ENCODE measurements at regions not wholly inside any gene's neighbourhood (a gene's known extent, or its start where the extent isn't known, plus 50 kb on each side); places are given as distances from the start of the nearest gene placed in this dataset.

- Histone ChIP-seq H3K4me3 (ENCODE audit: low read length in 2 of 2) (no peak overlapping the region), H3K27ac (ENCODE audit: low read depth in 1 of 2, low read length in 2 of 2) (peak overlapping the region in 1 of 2 donors; percentile 57), H3K36me3 (ENCODE audit: control insufficient read depth in 1 of 2, insufficient read depth in 2 of 2, low read length in 1 of 2) (no peaks in the 10 kb centered on the region), H3K9me3 (ENCODE audit: control insufficient read depth, low read length) (no peaks in the 10 kb centered on the region), H3K4me1 (ENCODE audit: control insufficient read depth in 1 of 2, insufficient read depth in 2 of 2, low read length in 2 of 2) (no peaks in the 10 kb centered on the region), H3K27me3 (ENCODE audit: control insufficient read depth in 1 of 2, insufficient read depth in 2 of 2, low read length in 1 of 2) (no peaks in the 10 kb centered on the region)
- intact Hi-C loops (cut with DNase I) = loop anchor here (5.0 to 10.0 kb wide), 2 partner anchors 580 to 588 kb away; no protein-coding TSS in a partner anchor
- DNase-seq (no peak), ATAC-seq (ENCODE audit: low FRiP score) (no peak)
- WGBS, 2 donors = 93 to 97% methylated on average over 6 of the region's 6 CpGs
Observed at GRCh38 chr15:95842576-95842975, 487.9 kb upstream of the NR2F2 start.

DNA sequence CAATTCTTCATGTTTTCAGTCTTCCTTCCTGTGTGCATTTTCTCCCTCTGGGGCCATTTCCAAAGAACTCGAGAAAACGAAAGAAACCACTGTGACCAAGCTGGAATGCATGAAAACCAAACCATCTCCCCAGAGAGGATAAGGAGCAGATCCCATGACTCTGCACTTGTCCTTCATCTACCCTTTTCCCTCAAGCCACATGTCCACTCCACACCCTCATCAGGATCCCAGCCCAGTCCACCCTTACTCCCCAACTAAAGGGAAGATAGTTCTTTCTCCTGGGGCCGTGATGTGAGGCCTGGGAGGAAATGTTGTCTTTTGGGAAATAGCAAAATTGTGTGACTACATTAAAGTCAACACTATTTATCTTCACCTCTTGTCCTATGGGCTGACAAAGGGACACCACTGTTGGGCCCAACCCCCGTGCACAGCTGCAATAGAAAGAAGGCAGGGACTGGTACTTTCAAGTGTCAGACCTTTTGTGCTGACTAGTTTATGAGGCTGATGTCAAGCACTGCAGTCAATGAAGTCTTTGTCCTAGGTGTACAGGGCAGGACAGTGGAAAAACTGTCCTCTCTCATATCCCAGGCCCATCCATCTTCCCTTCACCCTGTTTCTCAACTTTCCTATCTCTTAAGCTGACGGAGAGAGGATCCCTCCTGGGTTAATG is 487.1 kb upstream of the NR2F2 start:
- no peak for ATAC-seq (ENCODE audit: low FRiP score)
- no peak for DNase-seq
- 84 to 86% methylated on average over 5 of the region's 5 CpGs for WGBS, 2 donors
- Histone ChIP-seq H3K4me1 (ENCODE audit: control insufficient read depth in 1 of 2, insufficient read depth in 2 of 2, low read length in 2 of 2) (no peaks in the 10 kb centered on the region), H3K27ac (ENCODE audit: low read depth in 1 of 2, low read length in 2 of 2) (no peak overlapping the region), H3K9me3 (ENCODE audit: control insufficient read depth, low read length) (no peaks in the 10 kb centered on the region), H3K4me3 (ENCODE audit: low read length in 2 of 2) (no peak overlapping the region), H3K36me3 (ENCODE audit: control insufficient read depth in 1 of 2, insufficient read depth in 2 of 2, low read length in 1 of 2) (no peaks in the 10 kb centered on the region), H3K27me3 (ENCODE audit: control insufficient read depth in 1 of 2, insufficient read depth in 2 of 2, low read length in 1 of 2) (no peaks in the 10 kb centered on the region)
- intact Hi-C loops (cut with DNase I) = loop anchor here (5.0 to 10.0 kb wide), 2 partner anchors 581 to 589 kb away; no protein-coding TSS in a partner anchor

GRCh38 chr15:95845862-95846515 is 484.5 kb upstream of the NR2F2 start:
- no peak overlapping the region for H3K27ac ChIP-seq (ENCODE audit: low read depth in 1 of 2, low read length in 2 of 2)
- no peaks in the 10 kb centered on the region for H3K27me3 ChIP-seq (ENCODE audit: control insufficient read depth in 1 of 2, insufficient read depth in 2 of 2, low read length in 1 of 2)
- 76 to 85% methylated on average over 13 of the region's 13 CpGs for WGBS, 2 donors
- H3K9me3 ChIP-seq (ENCODE audit: control insufficient read depth, low read length) = no peaks in the 10 kb centered on the region
- DNase-seq (peak in 1 of 2 donors; percentile 43), ATAC-seq (ENCODE audit: low FRiP score) (no peak)
- intact Hi-C loops (cut with DNase I) = loop anchor here in 1 of 2 donors (10.0 kb wide), 1 partner anchor 591 kb away; no protein-coding TSS in a partner anchor
- no peaks in the 10 kb centered on the region for H3K4me1 ChIP-seq (ENCODE audit: control insufficient read depth in 1 of 2, insufficient read depth in 2 of 2, low read length in 2 of 2)
- no peak overlapping the region for H3K4me3 ChIP-seq (ENCODE audit: low read length in 2 of 2)
- H3K36me3 ChIP-seq (ENCODE audit: control insufficient read depth in 1 of 2, insufficient read depth in 2 of 2, low read length in 1 of 2) = no peaks in the 10 kb centered on the region

GRCh38 chr15:95848126-95848525 is 482.4 kb upstream of the NR2F2 start:
- Histone ChIP-seq H3K36me3 (ENCODE audit: control insufficient read depth in 1 of 2, insufficient read depth in 2 of 2, low read length in 1 of 2) (no peaks in the 10 kb centered on the region), H3K27ac (ENCODE audit: low read depth in 1 of 2, low read length in 2 of 2) (no peak overlapping the region), H3K4me1 (ENCODE audit: control insufficient read depth in 1 of 2, insufficient read depth in 2 of 2, low read length in 2 of 2) (no peaks in the 10 kb centered on the region), H3K9me3 (ENCODE audit: control insufficient read depth, low read length) (no peaks in the 10 kb centered on the region), H3K4me3 (ENCODE audit: low read length in 2 of 2) (no peak overlapping the region), H3K27me3 (ENCODE audit: control insufficient read depth in 1 of 2, insufficient read depth in 2 of 2, low read length in 1 of 2) (no peaks in the 10 kb centered on the region)
- DNase-seq (no peak), ATAC-seq (ENCODE audit: low FRiP score) (no peak)
- WGBS, 2 donors = 16 to 21% methylated on average over 1 of the region's 1 CpG
- intact Hi-C loops (cut with DNase I) = loop anchor here in 1 of 2 donors (10.0 kb wide), 1 partner anchor 593 kb away; no protein-coding TSS in a partner anchor

GRCh38 chr15:95850837-95851236 is 479.7 kb upstream of the NR2F2 start:
- Histone ChIP-seq H3K4me3 (ENCODE audit: low read length in 2 of 2) (no peak overlapping the region), H3K27me3 (ENCODE audit: control insufficient read depth in 1 of 2, insufficient read depth in 2 of 2, low read length in 1 of 2) (no peaks in the 10 kb centered on the region), H3K9me3 (ENCODE audit: control insufficient read depth, low read length) (no peaks in the 10 kb centered on the region), H3K36me3 (ENCODE audit: control insufficient read depth in 1 of 2, insufficient read depth in 2 of 2, low read length in 1 of 2) (no peaks in the 10 kb centered on the region), H3K4me1 (ENCODE audit: control insufficient read depth in 1 of 2, insufficient read depth in 2 of 2, low read length in 2 of 2) (no peaks in the 10 kb centered on the region), H3K27ac (ENCODE audit: low read depth in 1 of 2, low read length in 2 of 2) (no peak overlapping the region)
- intact Hi-C loops (cut with DNase I) = no loop called here
- DNase-seq (no peak), ATAC-seq (ENCODE audit: low FRiP score) (no peak)
- 97% methylated on average over 2 of the region's 2 CpGs for whole genome bisulfite sequencing, 2 donors

GRCh38 chr15:95853350-95853749 is 477.1 kb upstream of the NR2F2 start:
- Histone ChIP-seq H3K4me3 (ENCODE audit: low read length in 2 of 2) (no peak overlapping the region), H3K36me3 (ENCODE audit: control insufficient read depth in 1 of 2, insufficient read depth in 2 of 2, low read length in 1 of 2) (no peaks in the 10 kb centered on the region), H3K27ac (ENCODE audit: low read depth in 1 of 2, low read length in 2 of 2) (no peak overlapping the region), H3K4me1 (ENCODE audit: control insufficient read depth in 1 of 2, insufficient read depth in 2 of 2, low read length in 2 of 2) (peaks cover 0 to 2% of the 10 kb centered on the region in 2 donors), H3K27me3 (ENCODE audit: control insufficient read depth in 1 of 2, insufficient read depth in 2 of 2, low read length in 1 of 2) (no peaks in the 10 kb centered on the region), H3K9me3 (ENCODE audit: control insufficient read depth, low read length) (no peaks in the 10 kb centered on the region)
- intact Hi-C loops (cut with DNase I) = no loop called here
- ATAC-seq (ENCODE audit: low FRiP score) = no peak
- no peak for DNase-seq

DNA sequence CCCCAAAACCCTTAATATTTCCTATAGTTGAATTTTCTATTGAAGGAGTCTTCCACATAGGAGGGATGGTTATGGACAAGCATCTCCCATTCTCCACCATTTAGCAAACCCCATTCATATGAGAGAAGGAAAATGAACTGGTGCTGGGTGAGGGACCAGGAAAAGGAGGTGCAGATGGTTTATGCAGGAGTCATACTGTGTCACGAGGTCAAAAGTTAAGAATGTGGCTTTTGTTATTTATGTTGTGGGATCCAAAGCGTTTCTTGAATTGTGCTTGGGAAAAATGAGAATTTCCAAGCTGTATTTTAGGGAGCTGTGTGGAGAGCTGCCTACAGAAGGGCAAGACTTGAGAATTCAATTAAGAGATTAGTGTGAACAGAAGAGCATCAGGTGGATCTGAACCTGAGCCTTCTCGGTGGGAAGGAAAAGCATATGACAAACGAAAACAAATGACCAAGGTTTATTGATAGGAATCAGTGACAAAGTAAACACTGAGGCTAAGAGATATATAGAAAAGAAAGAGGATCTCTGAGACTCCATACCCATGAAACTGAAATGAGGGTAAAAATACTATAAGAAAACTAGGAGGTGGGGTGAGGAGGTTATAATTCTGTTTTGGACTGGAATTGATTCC is 473.3 kb upstream of the NR2F2 start:
- no peaks in the 10 kb centered on the region for H3K9me3 ChIP-seq (ENCODE audit: control insufficient read depth, low read length)
- intact Hi-C loops (cut with DNase I) = no loop called here
- no peak for DNase-seq
- no peaks in the 10 kb centered on the region for H3K36me3 ChIP-seq (ENCODE audit: control insufficient read depth in 1 of 2, insufficient read depth in 2 of 2, low read length in 1 of 2)
- no peak overlapping the region for H3K4me3 ChIP-seq (ENCODE audit: low read length in 2 of 2)
- peaks cover 0 to 2% of the 10 kb centered on the region in 2 donors for H3K4me1 ChIP-seq (ENCODE audit: control insufficient read depth in 1 of 2, insufficient read depth in 2 of 2, low read length in 2 of 2)
- 42 to 60% methylated on average over 4 of the region's 4 CpGs for WGBS, 2 donors
- ATAC-seq (ENCODE audit: low FRiP score) = no peak
- no peaks in the 10 kb centered on the region for H3K27me3 ChIP-seq (ENCODE audit: control insufficient read depth in 1 of 2, insufficient read depth in 2 of 2, low read length in 1 of 2)
- no peak overlapping the region for H3K27ac ChIP-seq (ENCODE audit: low read depth in 1 of 2, low read length in 2 of 2)

DNA sequence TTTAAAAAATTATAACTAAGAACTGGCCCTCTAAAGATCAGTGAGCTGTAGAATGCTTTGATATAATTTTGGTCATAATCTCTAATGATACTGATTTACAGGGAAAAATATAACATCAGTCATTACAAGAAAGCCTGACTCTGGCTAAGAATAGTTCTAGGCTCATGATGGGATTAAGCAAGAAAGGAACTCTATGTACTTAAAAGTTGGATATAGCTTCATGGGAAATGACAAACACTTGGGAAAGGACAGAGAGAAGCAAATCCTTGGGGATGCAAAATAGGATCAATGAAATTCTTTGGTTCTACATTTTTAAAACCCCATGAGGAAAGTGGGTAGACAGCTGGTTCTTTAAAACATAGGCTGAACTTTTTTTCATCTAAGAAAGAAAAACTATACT is 472.7 kb upstream of the NR2F2 start:
- H3K4me3 ChIP-seq (ENCODE audit: low read length in 2 of 2) = no peak overlapping the region
- no peak for DNase-seq
- no peak for ATAC-seq (ENCODE audit: low FRiP score)
- H3K27ac ChIP-seq (ENCODE audit: low read depth in 1 of 2, low read length in 2 of 2) = no peak overlapping the region
- H3K36me3 ChIP-seq (ENCODE audit: control insufficient read depth in 1 of 2, insufficient read depth in 2 of 2, low read length in 1 of 2) = no peaks in the 10 kb centered on the region
- intact Hi-C loops (cut with DNase I) = no loop called here
- H3K4me1 ChIP-seq (ENCODE audit: control insufficient read depth in 1 of 2, insufficient read depth in 2 of 2, low read length in 2 of 2) = peaks cover 0 to 2% of the 10 kb centered on the region in 2 donors
- no peaks in the 10 kb centered on the region for H3K9me3 ChIP-seq (ENCODE audit: control insufficient read depth, low read length)
- H3K27me3 ChIP-seq (ENCODE audit: control insufficient read depth in 1 of 2, insufficient read depth in 2 of 2, low read length in 1 of 2) = no peaks in the 10 kb centered on the region

All from aorta (tissue), 5 donors.